GM19395 (cell line): ENCODE measurements at regions not wholly inside any gene's neighbourhood (a gene's known extent, or its start where the extent isn't known, plus 50 kb on each side); places are given as distances from the start of the nearest gene placed in this dataset.

Experiments used
- ATAC-seq: cut with Tn5 transposase; IDR thresholded peaks from one replicate; pipeline ENCODE4 v1.9.1; 2021; ENCODE audit warnings: mild to moderate bottlenecking, moderate library complexity; ENCODE audit not compliant: unreplicated experiment

- no peak for ATAC-seq
Observed at GRCh38 chr4:24249972-24250371, 334.4 kb downstream of the DHX15 start.

GRCh38 chr4:24248674-24249630 lies 335.4 kb downstream of the DHX15 start:
- ATAC-seq = no peak

- ATAC-seq = no peak
Observed at GRCh38 chr4:24245491-24245820, 338.9 kb downstream of the DHX15 start.

- ATAC-seq = no peak
Observed at GRCh38 chr4:24244663-24245490, 339.5 kb downstream of the DHX15 start.

GRCh38 chr4:24243641-24244040 lies 340.7 kb downstream of the DHX15 start:
- ATAC-seq = no peak

GRCh38 chr4:24241511-24241910 lies 342.8 kb downstream of the DHX15 start:
- ATAC-seq = no peak

GRCh38 chr4:24240655-24241054 lies 343.7 kb downstream of the DHX15 start:
- no peak for ATAC-seq

- ATAC-seq = no peak
Observed at GRCh38 chr4:24237709-24238108, 346.6 kb downstream of the DHX15 start.

GRCh38 chr4:24236532-24236931 lies 346.7 kb upstream of the PPARGC1A start:
- ATAC-seq = no peak

GRCh38 chr4:24236120-24236519 lies 346.3 kb upstream of the PPARGC1A start:
- ATAC-seq = no peak

GRCh38 chr4:24235618-24236017 lies 345.8 kb upstream of the PPARGC1A start:
- ATAC-seq = no peak

GRCh38 chr4:24234288-24234848 lies 344.5 kb upstream of the PPARGC1A start:
- no peak for ATAC-seq

- no peak for ATAC-seq
Observed at GRCh38 chr4:24230955-24231354, 341.1 kb upstream of the PPARGC1A start.

GRCh38 chr4:24229978-24230377 lies 340.1 kb upstream of the PPARGC1A start:
- ATAC-seq = no peak

GRCh38 chr4:24228692-24229091 lies 338.8 kb upstream of the PPARGC1A start:
- ATAC-seq = no peak

GRCh38 chr4:24226667-24227066 lies 336.8 kb upstream of the PPARGC1A start:
- no peak for ATAC-seq

- ATAC-seq = no peak
Observed at GRCh38 chr4:24226023-24226422, 336.2 kb upstream of the PPARGC1A start.

- ATAC-seq = no peak
Observed at GRCh38 chr4:24224446-24224845, 334.6 kb upstream of the PPARGC1A start.

GRCh38 chr4:24219209-24219608 lies 329.4 kb upstream of the PPARGC1A start:
- ATAC-seq = no peak

- ATAC-seq = no peak
Observed at GRCh38 chr4:24218566-24218965, 328.7 kb upstream of the PPARGC1A start.

GRCh38 chr4:24214796-24215195 lies 324.9 kb upstream of the PPARGC1A start:
- no peak for ATAC-seq

- no peak for ATAC-seq
Observed at GRCh38 chr4:24213961-24214360, 324.1 kb upstream of the PPARGC1A start.
